Hepatocyte (in vitro differentiated cells): ENCODE measurements at regions not wholly inside any gene's neighbourhood (a gene's known extent, or its start where the extent isn't known, plus 50 kb on each side); places are given as distances from the start of the nearest gene placed in this dataset.

ENCODE experiments used
- DNase-seq: peaks from one replicate; pipeline ENCODE4 v3.0.0-alpha.2; 2016; ENCODE audit warnings: low spot score
- H2AFZ ChIP-seq: fragments of 200-600 bp; sonication (generic); 2 replicates; pipeline ENCODE4 v1.6.0; 2016; ENCODE audit warnings: antibody characterized with exemption, mild to moderate bottlenecking
- H3K27ac ChIP-seq: fragments of 200-600 bp; sonication (generic); 2 replicates; pipeline ENCODE4 v1.5.1; 2016; ENCODE audit warnings: mild to moderate bottlenecking
- H3K27me3 ChIP-seq: fragments of 200-600 bp; sonication (generic); 2 replicates; pipeline ENCODE4 v1.6.1; 2016
- H3K36me3 ChIP-seq: fragments of 200-600 bp; sonication (generic); replicated peaks from 2 replicates; pipeline ENCODE4 v1.5.1; 2016; ENCODE audit warnings: low read depth; ENCODE audit not compliant: insufficient read depth
- H3K4me1 ChIP-seq: fragments of 200-600 bp; sonication (generic); 2 replicates; pipeline ENCODE4 v1.5.1; 2016; ENCODE audit warnings: mild to moderate bottlenecking, moderate library complexity; ENCODE audit not compliant: insufficient read depth
- H3K4me2 ChIP-seq: fragments of 200-600 bp; sonication (generic); 2 replicates; pipeline ENCODE4 v1.6.0; 2016
- H3K4me3 ChIP-seq: fragments of 200-600 bp; sonication (generic); 2 replicates; pipeline ENCODE4 v1.5.1; 2016; ENCODE audit warnings: mild to moderate bottlenecking
- H3K79me2 ChIP-seq: fragments of 200-600 bp; sonication (generic); 2 replicates; pipeline ENCODE4 v1.6.0; 2017; ENCODE audit warnings: mild to moderate bottlenecking
- H3K9me2 ChIP-seq: fragments of 200-600 bp; sonication (generic); replicated peaks from 2 replicates; pipeline ENCODE4 v1.6.0; 2017; ENCODE audit warnings: mild to moderate bottlenecking; ENCODE audit not compliant: insufficient read depth
- H3K9me3 ChIP-seq: fragments of 200-600 bp; sonication (generic); 2 replicates; pipeline ENCODE4 v1.5.1; 2016; ENCODE audit warnings: low read depth, mild to moderate bottlenecking
- H4K20me1 ChIP-seq: fragments of 200-600 bp; sonication (generic); 2 replicates; pipeline ENCODE4 v1.6.0; 2016; ENCODE audit warnings: mild to moderate bottlenecking; ENCODE audit not compliant: insufficient read depth, poor library complexity, severe bottlenecking
- EZH2 ChIP-seq: fragments of 200-600 bp; sonication (generic); IDR thresholded peaks from 2 replicates; pipeline ENCODE4 v1.6.1; 2016; ENCODE audit warnings: antibody characterized with exemption, mild to moderate bottlenecking, borderline replicate concordance
- EZH2phosphoT487 ChIP-seq: fragments of 200-600 bp; sonication (generic); IDR thresholded peaks from one replicate; pipeline ENCODE4 v1.6.1; 2018; ENCODE audit warnings: antibody characterized with exemption, mild to moderate bottlenecking, low read depth, moderate library complexity; ENCODE audit not compliant: unreplicated experiment, severe bottlenecking
- WGBS: methylation state at CpG from one replicate; pipeline ENCODE4 v1.1.6; 2016; ENCODE audit warnings: low lambda C conversion rate; ENCODE audit errors: missing lambda C conversion rate; 5-methylcytosine and 5-hydroxymethylcytosine counted together
- TF ChIP-seq, protein P1 (sequence below): fragments of 200-600 bp; sonication (generic); IDR thresholded peaks from 2 replicates; pipeline ENCODE4 v1.5.1; 2016; ENCODE audit warnings: antibody characterized with exemption, mild to moderate bottlenecking; ENCODE audit not compliant: poor library complexity

GRCh38 chr2:9076755-9077154, 73.3 kb upstream of the MBOAT2 start:
- H4K20me1 ChIP-seq: no peaks in the 10 kb centered on the region
- no peak for DNase-seq
- H3K4me1 ChIP-seq: no peaks in the 10 kb centered on the region
- H3K9me2 ChIP-seq: no peaks in the 10 kb centered on the region
- H2AFZ ChIP-seq: no peak overlapping the region
- H3K27ac ChIP-seq: no peak overlapping the region
- TF ChIP-seq EZH2: no peak
- TF ChIP-seq, protein P1, sequence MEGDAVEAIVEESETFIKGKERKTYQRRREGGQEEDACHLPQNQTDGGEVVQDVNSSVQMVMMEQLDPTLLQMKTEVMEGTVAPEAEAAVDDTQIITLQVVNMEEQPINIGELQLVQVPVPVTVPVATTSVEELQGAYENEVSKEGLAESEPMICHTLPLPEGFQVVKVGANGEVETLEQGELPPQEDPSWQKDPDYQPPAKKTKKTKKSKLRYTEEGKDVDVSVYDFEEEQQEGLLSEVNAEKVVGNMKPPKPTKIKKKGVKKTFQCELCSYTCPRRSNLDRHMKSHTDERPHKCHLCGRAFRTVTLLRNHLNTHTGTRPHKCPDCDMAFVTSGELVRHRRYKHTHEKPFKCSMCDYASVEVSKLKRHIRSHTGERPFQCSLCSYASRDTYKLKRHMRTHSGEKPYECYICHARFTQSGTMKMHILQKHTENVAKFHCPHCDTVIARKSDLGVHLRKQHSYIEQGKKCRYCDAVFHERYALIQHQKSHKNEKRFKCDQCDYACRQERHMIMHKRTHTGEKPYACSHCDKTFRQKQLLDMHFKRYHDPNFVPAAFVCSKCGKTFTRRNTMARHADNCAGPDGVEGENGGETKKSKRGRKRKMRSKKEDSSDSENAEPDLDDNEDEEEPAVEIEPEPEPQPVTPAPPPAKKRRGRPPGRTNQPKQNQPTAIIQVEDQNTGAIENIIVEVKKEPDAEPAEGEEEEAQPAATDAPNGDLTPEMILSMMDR: no peak
- H3K27me3 ChIP-seq: no peaks in the 10 kb centered on the region
- no peaks in the 10 kb centered on the region for H3K79me2 ChIP-seq
- H3K4me3 ChIP-seq: no peak overlapping the region
- no peak overlapping the region for H3K4me2 ChIP-seq
- 98% methylated on average over 6 of the region's 6 CpGs for WGBS
- no peaks in the 10 kb centered on the region for H3K9me3 ChIP-seq
- H3K36me3 ChIP-seq: no peaks in the 10 kb centered on the region

- H2AFZ ChIP-seq: no peak overlapping the region
- no peak for DNase-seq
Observed at GRCh38 chr2:9076210-9076609, 72.7 kb upstream of the MBOAT2 start.

GRCh38 chr2:9074930-9075329, 71.4 kb upstream of the MBOAT2 start:
- 77% methylated on average over 6 of the region's 6 CpGs for WGBS

More at GRCh38 chr2:9076210-9076609, 72.7 kb upstream of the MBOAT2 start:
- WGBS: 64% methylated on average over 1 of the region's 1 CpG
- no peaks in the 10 kb centered on the region for H3K9me3 ChIP-seq
- H4K20me1 ChIP-seq: no peaks in the 10 kb centered on the region
- H3K36me3 ChIP-seq: no peaks in the 10 kb centered on the region
- no peaks in the 10 kb centered on the region for H3K27me3 ChIP-seq
- TF ChIP-seq, protein P1: no peak
- TF ChIP-seq EZH2: no peak
- no peak for TF ChIP-seq EZH2phosphoT487
- no peak overlapping the region for H3K4me2 ChIP-seq
- no peak overlapping the region for H3K27ac ChIP-seq
- H3K79me2 ChIP-seq: no peaks in the 10 kb centered on the region
- no peaks in the 10 kb centered on the region for H3K9me2 ChIP-seq
- H3K4me3 ChIP-seq: no peak overlapping the region
- no peaks in the 10 kb centered on the region for H3K4me1 ChIP-seq

More at GRCh38 chr2:9074930-9075329, 71.4 kb upstream of the MBOAT2 start:
- H3K27ac ChIP-seq: no peak overlapping the region
- no peak overlapping the region for H3K4me2 ChIP-seq
- no peaks in the 10 kb centered on the region for H3K9me3 ChIP-seq
- H2AFZ ChIP-seq: no peak overlapping the region
- no peaks in the 10 kb centered on the region for H3K9me2 ChIP-seq
- no peak overlapping the region for H3K4me3 ChIP-seq
- H4K20me1 ChIP-seq: no peaks in the 10 kb centered on the region
- DNase-seq: no peak
- H3K27me3 ChIP-seq: no peaks in the 10 kb centered on the region
- no peaks in the 10 kb centered on the region for H3K36me3 ChIP-seq
- no peaks in the 10 kb centered on the region for H3K4me1 ChIP-seq
- TF ChIP-seq, protein P1: no peak
- TF ChIP-seq EZH2: no peak
- TF ChIP-seq EZH2phosphoT487: no peak
- H3K79me2 ChIP-seq: no peaks in the 10 kb centered on the region
